A673 (cell line): ENCODE measurements at regions not wholly inside any gene's neighbourhood (a gene's known extent, or its start where the extent isn't known, plus 50 kb on each side); places are given as distances from the start of the nearest gene placed in this dataset.

Experiments used
- BruUV-seq: library from RNA; stranded (reverse); fragments of 400-500 nt; replicated peaks from 2 replicates; lab custom pipeline; 2021; lab: Mats Ljungman, UMichigan
- CTCF ChIA-PET: fragments of 300-600 bp; sonication (Branson Sonifier 250); formaldehyde crosslinking; loops from one replicate; lab custom pipeline; 2022; ENCODE audit warnings: antibody characterized with exemption; lab: Charles Lee
- POLR2A ChIA-PET: fragments of 300-600 bp; sonication (Branson Sonifier 250); formaldehyde crosslinking; loops from one replicate; lab custom pipeline; 2022; ENCODE audit warnings: antibody characterized with exemption; ENCODE audit not compliant: low non-redundant PET; lab: Charles Lee
- DNase-seq: peaks from one replicate; pipeline ENCODE4 v3.0.0-alpha.2; 2015; ENCODE audit warnings: low spot score
- H3K27ac ChIP-seq: fragments of 200-600 bp; sonication (generic); 2 replicates; pipeline ENCODE4 v1.5.1; 2016; ENCODE audit warnings: mixed run types, low read depth, mild to moderate bottlenecking, mixed read lengths, antibody characterized with exemption, low read length; ENCODE audit not compliant: poor library complexity, severe bottlenecking
- H3K27me3 ChIP-seq: fragments of 200-600 bp; sonication (generic); replicated peaks from 2 replicates; pipeline ENCODE4 v1.6.1; 2017; ENCODE audit warnings: mixed run types, low read depth, mild to moderate bottlenecking, mixed read lengths, antibody characterized with exemption, low read length; ENCODE audit not compliant: insufficient read depth, poor library complexity
- H3K36me3 ChIP-seq: fragments of 200-600 bp; sonication (generic); 2 replicates; pipeline ENCODE4 v1.6.1; 2016; ENCODE audit warnings: mixed run types, mild to moderate bottlenecking, mixed read lengths, antibody characterized with exemption, low read length; ENCODE audit not compliant: insufficient read depth, poor library complexity, severe bottlenecking
- H3K4me1 ChIP-seq: fragments of 200-600 bp; sonication (generic); 2 replicates; pipeline ENCODE4 v1.6.1; 2017; ENCODE audit warnings: mixed run types, mild to moderate bottlenecking, mixed read lengths, antibody characterized with exemption, low read length; ENCODE audit not compliant: insufficient read depth, poor library complexity, severe bottlenecking
- H3K4me3 ChIP-seq: fragments of 200-600 bp; sonication (generic); 2 replicates; pipeline ENCODE4 v1.5.1; 2016; ENCODE audit warnings: low read depth, mixed run types, mild to moderate bottlenecking, mixed read lengths, low read length; ENCODE audit not compliant: poor library complexity, severe bottlenecking
- H3K9me3 ChIP-seq: fragments of 200-600 bp; sonication (generic); 2 replicates; pipeline ENCODE4 v1.6.1; 2016; ENCODE audit warnings: mixed run types, low read depth, mild to moderate bottlenecking, mixed read lengths, antibody characterized with exemption, low read length; ENCODE audit not compliant: poor library complexity, severe bottlenecking
- CTCF ChIP-seq: fragments of 300-800, 200-600 bp; sonication (generic); conservative IDR thresholded peaks from 2 replicates; pipeline ENCODE4 v1.5.1; 2017; ENCODE audit warnings: low read depth, mild to moderate bottlenecking, antibody characterized with exemption, low read length, moderate library complexity, mixed read lengths
- EZH2 ChIP-seq: fragments of 200-600 bp; sonication (generic); IDR thresholded peaks from 2 replicates; pipeline ENCODE4 v1.6.1; 2017; ENCODE audit warnings: borderline replicate concordance, low read depth, mild to moderate bottlenecking, mixed read lengths, antibody characterized with exemption, low read length; ENCODE audit not compliant: poor library complexity, severe bottlenecking
- intact Hi-C: fragments of 100-400 bp; cut with micrococcal nuclease; formaldehyde crosslinking; loops from one replicate; pipeline ENCODE4 v1.10.0; 2022; ENCODE audit not compliant: unreplicated experiment

GRCh38 chr2:163527381-163527780 is 208.4 kb downstream of the FIGN start:
- CTCF ChIA-PET: no interaction called here
- Histone ChIP-seq H3K27me3 (no peaks in the 10 kb centered on the region), H3K9me3 (peaks cover 2% of the 10 kb centered on the region)

GRCh38 chr2:163518762-163519161 is 217.0 kb downstream of the FIGN start:
- TF ChIP-seq EZH2: no peak
- TF ChIP-seq CTCF: no peak
- H3K27me3 ChIP-seq: no peaks in the 10 kb centered on the region
- H3K4me3 ChIP-seq: no peak overlapping the region
- H3K4me1 ChIP-seq: no peaks in the 10 kb centered on the region
- intact Hi-C loops: no loop called here
- CTCF ChIA-PET: no interaction called here
- no peak for DNase-seq
- POLR2A ChIA-PET: no interaction called here
- H3K27ac ChIP-seq: no peak overlapping the region
- H3K36me3 ChIP-seq: no peaks in the 10 kb centered on the region
- H3K9me3 ChIP-seq: no peaks in the 10 kb centered on the region
- no TSS peak for BruUV-seq

More at GRCh38 chr2:163527381-163527780, 208.4 kb downstream of the FIGN start:
- Histone ChIP-seq H3K4me3 (no peak overlapping the region), H3K36me3 (no peaks in the 10 kb centered on the region), H3K27ac (no peak overlapping the region), H3K4me1 (no peaks in the 10 kb centered on the region)
- intact Hi-C loops: no loop called here
- POLR2A ChIA-PET: no interaction called here
- no TSS peak for BruUV-seq
- TF ChIP-seq CTCF (no peak), EZH2 (no peak)
- no peak for DNase-seq

GRCh38 chr2:163515836-163516235 is 220.0 kb downstream of the FIGN start:
- DNase-seq: no peak
- Histone ChIP-seq H3K4me1 (no peaks in the 10 kb centered on the region), H3K36me3 (no peaks in the 10 kb centered on the region), H3K27me3 (no peaks in the 10 kb centered on the region), H3K4me3 (no peak overlapping the region), H3K27ac (no peak overlapping the region), H3K9me3 (no peaks in the 10 kb centered on the region)
- TF ChIP-seq EZH2 (no peak), CTCF (no peak)
- CTCF ChIA-PET: no interaction called here
- intact Hi-C loops: no loop called here
- POLR2A ChIA-PET: no interaction called here
- no TSS peak for BruUV-seq
